ENCODE measurements at regions not wholly inside any gene's neighbourhood (a gene's known extent, or its start where the extent isn't known, plus 50 kb on each side); places are given as distances from the start of the nearest gene placed in this dataset.

- no peak for DNase-seq
- intact Hi-C loops (cut with micrococcal nuclease; ENCODE audit: unreplicated experiment): no loop called here
- Histone ChIP-seq H3K27me3 (replicated peaks; ENCODE audit: control insufficient read depth, insufficient read depth, low read length) (no peaks in the 10 kb centered on the region), H3K36me3 (ENCODE audit: control insufficient read depth, insufficient read depth, low read length) (no peaks in the 10 kb centered on the region), H3K4me3 (ENCODE audit: low read depth, low read length) (no peak overlapping the region), H3K9me3 (peaks cover 12% of the 10 kb centered on the region; the same call in 1 of the 2 replicates), H3K4me1 (no peaks in the 10 kb centered on the region)
- POLR2A ChIA-PET: no interaction called here
- Mint-ChIP-seq H3K4me3 (ENCODE audit: unreplicated experiment) (no peak overlapping the region), H3K27me3 (ENCODE audit: insufficient read depth, unreplicated experiment) (no peaks in the 10 kb centered on the region), H3K4me1 (ENCODE audit: low read depth, unreplicated experiment) (peaks cover 8% of the 10 kb centered on the region), H3K9me3 (ENCODE audit: unreplicated experiment) (peaks cover 31% of the 10 kb centered on the region), H3K36me3 (ENCODE audit: insufficient read depth, unreplicated experiment) (no peaks in the 10 kb centered on the region), H3K27ac (ENCODE audit: unreplicated experiment) (no peak overlapping the region)
- BruUV-seq (replicated peaks): no TSS peak
- no peak for TF ChIP-seq CTCF (IDR thresholded peaks at IDR 0.05; ENCODE audit: insufficient read depth in 1 of 2, low read depth in 1 of 2, low read length in 1 of 2, severe bottlenecking in 1 of 2, unreplicated experiment in 1 of 2)
- CTCF ChIA-PET: no interaction called here
These were observed 330.7 kb downstream of the LRRC70 start for GRCh38 chr5:62909326-62909725.

- no peaks in the 10 kb centered on the region for H3K36me3 ChIP-seq (ENCODE audit: control insufficient read depth, insufficient read depth, low read length)
- no TSS peak for BruUV-seq (replicated peaks)
- no peak for TF ChIP-seq CTCF (IDR thresholded peaks at IDR 0.05; ENCODE audit: insufficient read depth in 1 of 2, low read depth in 1 of 2, low read length in 1 of 2, severe bottlenecking in 1 of 2, unreplicated experiment in 1 of 2)
- Mint-ChIP-seq H3K9me3 (ENCODE audit: unreplicated experiment) (peaks cover 30% of the 10 kb centered on the region), H3K36me3 (ENCODE audit: insufficient read depth, unreplicated experiment) (no peaks in the 10 kb centered on the region), H3K4me3 (ENCODE audit: unreplicated experiment) (no peak overlapping the region), H3K27ac (ENCODE audit: unreplicated experiment) (no peak overlapping the region), H3K27me3 (ENCODE audit: insufficient read depth, unreplicated experiment) (no peaks in the 10 kb centered on the region), H3K4me1 (ENCODE audit: low read depth, unreplicated experiment) (peaks cover 30% of the 10 kb centered on the region)
- H3K4me3 ChIP-seq (ENCODE audit: low read depth, low read length): no peak overlapping the region
- H3K27me3 ChIP-seq (replicated peaks; ENCODE audit: control insufficient read depth, insufficient read depth, low read length): no peaks in the 10 kb centered on the region
- no peak for DNase-seq
- CTCF ChIA-PET: no interaction called here
- POLR2A ChIA-PET: no interaction called here
- intact Hi-C loops (cut with micrococcal nuclease; ENCODE audit: unreplicated experiment): no loop called here
- H3K9me3 ChIP-seq: 0 out of 2 replicates have a peak, but pooled peaks cover 8% of the 10 kb centered on the region
- peaks cover 17% of the 10 kb centered on the region; the same call in 1 of the 2 replicates for H3K4me1 ChIP-seq
These were observed 323.5 kb downstream of the LRRC70 start for GRCh38 chr5:62902126-62902525.

GRCh38 chr5:62900976-62901375, 322.4 kb downstream of the LRRC70 start:
- no peaks in the 10 kb centered on the region for H3K36me3 Mint-ChIP-seq (ENCODE audit: insufficient read depth, unreplicated experiment)
- POLR2A ChIA-PET: no interaction called here
- H3K9me3 Mint-ChIP-seq (ENCODE audit: unreplicated experiment): peaks cover 19% of the 10 kb centered on the region
- Histone ChIP-seq H3K9me3 (0 out of 2 replicates have a peak, but pooled peaks cover 8% of the 10 kb centered on the region), H3K4me3 (ENCODE audit: low read depth, low read length) (no peak overlapping the region), H3K4me1 (peaks cover 17% of the 10 kb centered on the region; the same call in 1 of the 2 replicates), H3K36me3 (ENCODE audit: control insufficient read depth, insufficient read depth, low read length) (no peaks in the 10 kb centered on the region), H3K27me3 (replicated peaks; ENCODE audit: control insufficient read depth, insufficient read depth, low read length) (no peaks in the 10 kb centered on the region)
- no peak for TF ChIP-seq CTCF (IDR thresholded peaks at IDR 0.05; ENCODE audit: insufficient read depth in 1 of 2, low read depth in 1 of 2, low read length in 1 of 2, severe bottlenecking in 1 of 2, unreplicated experiment in 1 of 2)
- CTCF ChIA-PET: no interaction called here
- intact Hi-C loops (cut with micrococcal nuclease; ENCODE audit: unreplicated experiment): no loop called here
- peak overlapping the region; percentile 9 for H3K27ac Mint-ChIP-seq (ENCODE audit: unreplicated experiment)
- no peaks in the 10 kb centered on the region for H3K27me3 Mint-ChIP-seq (ENCODE audit: insufficient read depth, unreplicated experiment)
- no TSS peak for BruUV-seq (replicated peaks)
- no peak overlapping the region for H3K4me3 Mint-ChIP-seq (ENCODE audit: unreplicated experiment)
- no peak for DNase-seq
- H3K4me1 Mint-ChIP-seq (ENCODE audit: low read depth, unreplicated experiment): peaks cover 30% of the 10 kb centered on the region
